Hepatocyte (in vitro differentiated cells): ENCODE measurements at regions not wholly inside any gene's neighbourhood (a gene's known extent, or its start where the extent isn't known, plus 50 kb on each side); places are given as distances from the start of the nearest gene placed in this dataset.

Experiments
- EZH2 ChIP-seq: fragments of 200-600 bp; sonication (generic); IDR thresholded peaks from 2 replicates; pipeline ENCODE4 v1.6.1; 2016; ENCODE audit warnings: antibody characterized with exemption, mild to moderate bottlenecking, borderline replicate concordance
- EZH2phosphoT487 ChIP-seq: fragments of 200-600 bp; sonication (generic); IDR thresholded peaks from one replicate; pipeline ENCODE4 v1.6.1; 2018; ENCODE audit warnings: antibody characterized with exemption, mild to moderate bottlenecking, low read depth, moderate library complexity; ENCODE audit not compliant: unreplicated experiment, severe bottlenecking
- TF ChIP-seq, protein P1 (sequence below): fragments of 200-600 bp; sonication (generic); IDR thresholded peaks from 2 replicates; pipeline ENCODE4 v1.5.1; 2016; ENCODE audit warnings: antibody characterized with exemption, mild to moderate bottlenecking; ENCODE audit not compliant: poor library complexity

DNA sequence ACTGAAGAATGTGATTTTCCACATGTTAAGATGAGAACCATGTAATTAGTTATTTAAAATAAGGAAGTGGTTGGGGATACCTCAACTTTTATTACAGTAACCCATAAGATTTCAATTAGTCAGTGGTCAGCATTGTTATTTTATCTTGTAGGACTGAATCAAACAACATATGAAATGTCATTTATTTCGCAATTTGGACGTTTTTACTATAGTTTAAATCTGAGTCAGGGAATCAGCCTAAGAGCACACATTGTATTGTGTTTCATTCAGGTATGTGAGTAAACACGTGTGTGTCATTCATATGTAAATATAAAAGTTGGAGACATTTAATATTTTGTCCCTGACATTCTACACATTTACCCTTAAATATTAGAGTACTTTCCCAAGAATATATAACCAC, 1418.7 kb downstream of the GRIK2 start:
- TF ChIP-seq, protein P1, sequence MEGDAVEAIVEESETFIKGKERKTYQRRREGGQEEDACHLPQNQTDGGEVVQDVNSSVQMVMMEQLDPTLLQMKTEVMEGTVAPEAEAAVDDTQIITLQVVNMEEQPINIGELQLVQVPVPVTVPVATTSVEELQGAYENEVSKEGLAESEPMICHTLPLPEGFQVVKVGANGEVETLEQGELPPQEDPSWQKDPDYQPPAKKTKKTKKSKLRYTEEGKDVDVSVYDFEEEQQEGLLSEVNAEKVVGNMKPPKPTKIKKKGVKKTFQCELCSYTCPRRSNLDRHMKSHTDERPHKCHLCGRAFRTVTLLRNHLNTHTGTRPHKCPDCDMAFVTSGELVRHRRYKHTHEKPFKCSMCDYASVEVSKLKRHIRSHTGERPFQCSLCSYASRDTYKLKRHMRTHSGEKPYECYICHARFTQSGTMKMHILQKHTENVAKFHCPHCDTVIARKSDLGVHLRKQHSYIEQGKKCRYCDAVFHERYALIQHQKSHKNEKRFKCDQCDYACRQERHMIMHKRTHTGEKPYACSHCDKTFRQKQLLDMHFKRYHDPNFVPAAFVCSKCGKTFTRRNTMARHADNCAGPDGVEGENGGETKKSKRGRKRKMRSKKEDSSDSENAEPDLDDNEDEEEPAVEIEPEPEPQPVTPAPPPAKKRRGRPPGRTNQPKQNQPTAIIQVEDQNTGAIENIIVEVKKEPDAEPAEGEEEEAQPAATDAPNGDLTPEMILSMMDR = no peak
- TF ChIP-seq EZH2 = no peak
- no peak for TF ChIP-seq EZH2phosphoT487
